LoVo (cell line): ENCODE measurements at regions not wholly inside any gene's neighbourhood (a gene's known extent, or its start where the extent isn't known, plus 50 kb on each side); places are given as distances from the start of the nearest gene placed in this dataset.

ENCODE experiments used
- DNase-seq: peaks from one replicate; pipeline ENCODE4 v3.0.0-alpha.2; 2016; ENCODE audit warnings: low spot score

GRCh38 chr6:4587171-4587570, 189.0 kb upstream of the CDYL start:
- no peak for DNase-seq

- no peak for DNase-seq
Observed at GRCh38 chr6:4586469-4586859, 189.7 kb upstream of the CDYL start.

- no peak for DNase-seq
Observed at GRCh38 chr6:4585682-4586468, 190.3 kb upstream of the CDYL start.

- no peak for DNase-seq
Observed at GRCh38 chr6:4584801-4585200, 191.4 kb upstream of the CDYL start.

- no peak for DNase-seq
Observed at GRCh38 chr6:4582506-4583417, 193.4 kb upstream of the CDYL start.

DNA sequence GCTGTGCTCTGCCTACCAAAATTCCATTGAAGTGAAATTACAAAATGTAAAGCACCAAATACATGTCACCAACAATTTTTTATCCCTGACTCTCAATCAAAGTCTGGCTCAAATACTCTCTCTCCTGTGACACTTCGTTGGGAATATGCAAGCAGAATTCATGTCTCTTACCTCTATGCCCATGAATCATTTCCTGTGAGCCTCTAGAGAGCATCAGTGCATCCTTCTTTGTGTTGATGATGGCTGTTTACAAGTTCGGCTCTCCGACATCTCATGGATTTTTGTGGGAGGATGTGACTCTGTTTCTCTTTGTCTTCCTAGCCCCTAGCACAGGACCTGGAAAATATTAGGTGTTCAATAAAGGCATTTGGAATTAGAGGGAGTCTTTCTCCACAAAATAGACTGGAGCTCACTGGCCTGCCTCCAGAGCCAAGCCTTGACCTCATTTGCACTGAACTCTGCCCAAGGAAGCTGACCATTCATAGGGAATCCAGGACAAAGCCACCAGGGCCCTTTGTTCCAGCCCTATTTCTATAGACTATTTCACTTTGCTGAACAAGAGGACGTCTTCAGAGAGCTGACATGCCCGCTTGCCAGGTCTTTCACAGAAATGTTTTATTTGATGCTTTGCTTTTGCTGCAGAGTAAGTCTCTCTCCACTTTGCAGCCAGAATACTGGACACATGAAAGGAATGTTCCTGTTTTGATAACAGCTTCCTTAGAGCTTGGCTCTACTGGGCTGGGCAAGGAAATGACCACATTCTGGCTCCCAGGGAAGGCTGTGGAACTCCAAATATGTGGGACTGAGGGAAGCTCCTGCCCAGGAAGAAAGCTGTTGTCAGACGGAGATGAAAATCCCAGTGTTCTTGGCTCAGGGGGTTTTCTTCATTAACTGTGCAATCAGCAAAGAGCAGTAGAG, 194.5 kb upstream of the CDYL start:
- DNase-seq: no peak

- no peak for DNase-seq
Observed at GRCh38 chr6:4580361-4580760, 195.8 kb upstream of the CDYL start.

GRCh38 chr6:4577406-4577805, 198.8 kb upstream of the CDYL start:
- DNase-seq: no peak

GRCh38 chr6:4575714-4576113, 200.5 kb upstream of the CDYL start:
- no peak for DNase-seq

GRCh38 chr6:4574007-4574406, 202.2 kb upstream of the CDYL start:
- DNase-seq: no peak

DNA sequence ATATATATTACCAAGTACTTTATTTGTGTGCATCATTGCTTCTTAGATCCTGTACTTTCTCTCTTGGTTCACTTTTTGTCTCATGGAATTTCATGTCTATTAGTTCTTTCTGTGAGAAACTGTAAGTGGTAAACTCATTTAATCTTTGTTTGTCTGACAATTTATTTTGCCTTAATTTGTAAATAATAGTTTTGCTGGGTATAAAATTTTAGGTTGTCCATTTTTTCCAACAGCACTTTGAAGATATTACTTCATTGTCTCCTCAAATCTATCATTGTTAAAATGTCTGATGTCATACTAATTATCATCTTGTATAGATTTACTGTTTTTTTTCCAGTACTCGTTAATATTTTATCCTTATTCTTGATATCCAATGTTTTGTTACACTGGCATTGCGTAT, 205.2 kb upstream of the CDYL start:
- DNase-seq: no peak

- no peak for DNase-seq
Observed at GRCh38 chr6:4568138-4568537, 208.1 kb upstream of the CDYL start.

DNA sequence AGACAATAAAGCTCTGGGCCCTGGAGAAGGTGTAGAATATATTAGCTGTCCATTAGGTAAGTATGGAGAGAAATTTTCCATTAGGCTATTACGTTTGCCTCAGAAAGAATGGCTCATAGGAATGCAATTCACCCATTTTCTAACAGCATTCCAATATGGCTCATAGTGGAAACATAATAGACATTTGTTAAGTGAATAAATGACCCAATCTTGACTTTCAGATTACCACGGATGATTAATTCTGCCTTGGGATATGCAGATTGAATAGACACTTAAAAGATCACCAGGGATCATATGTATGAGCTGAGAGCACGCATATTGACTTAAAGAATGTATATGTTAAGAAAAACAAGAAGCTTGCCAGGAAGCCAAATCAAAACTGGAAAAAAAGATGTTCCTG, 209.1 kb upstream of the CDYL start:
- DNase-seq: no peak

DNA sequence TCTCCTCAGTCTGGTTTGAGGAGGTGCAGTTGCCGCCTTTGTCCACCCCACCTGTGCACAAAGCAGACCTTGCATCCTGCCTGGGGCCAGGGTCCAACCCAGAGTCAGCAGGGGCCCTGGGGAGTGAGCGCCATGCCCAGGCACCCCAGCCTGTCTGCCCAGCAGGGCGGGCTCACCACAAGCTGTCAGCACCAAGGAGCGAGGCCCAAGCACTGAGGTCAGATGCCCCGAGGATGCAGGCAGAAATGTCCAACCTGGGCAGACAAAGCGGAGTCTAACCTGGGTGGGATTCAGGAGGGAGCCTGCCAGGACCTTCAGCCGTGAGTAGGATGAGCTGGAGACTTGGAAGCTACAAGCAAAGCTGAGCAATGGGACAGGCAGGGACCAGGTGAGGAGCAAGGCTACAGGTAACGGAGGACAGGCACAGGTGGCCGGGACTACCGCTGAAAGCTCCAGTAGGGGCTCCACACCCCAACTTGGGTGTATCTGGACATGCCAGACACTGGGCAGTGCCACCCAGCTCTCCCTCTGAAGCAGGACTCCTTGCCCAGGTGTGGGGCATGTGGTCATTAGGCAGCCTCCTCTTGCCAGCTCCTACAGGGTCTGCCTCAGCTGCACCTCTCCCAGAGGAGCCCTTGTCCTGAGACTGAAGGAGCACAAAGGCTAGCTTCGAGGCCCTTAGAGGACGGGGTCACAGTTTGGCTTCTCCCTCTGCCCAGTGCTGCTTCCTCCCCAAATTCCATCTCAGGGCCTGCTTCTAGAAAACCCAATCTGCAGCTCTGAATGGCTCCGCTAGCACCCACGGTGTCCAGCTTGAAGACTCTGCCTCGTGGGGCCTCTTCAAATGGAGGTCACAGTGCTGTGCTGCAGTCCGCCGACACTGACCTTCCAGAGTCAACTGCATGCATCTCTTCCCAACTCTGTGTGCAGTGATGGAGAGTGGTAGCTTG, 210.6 kb upstream of the CDYL start:
- DNase-seq: no peak

DNA sequence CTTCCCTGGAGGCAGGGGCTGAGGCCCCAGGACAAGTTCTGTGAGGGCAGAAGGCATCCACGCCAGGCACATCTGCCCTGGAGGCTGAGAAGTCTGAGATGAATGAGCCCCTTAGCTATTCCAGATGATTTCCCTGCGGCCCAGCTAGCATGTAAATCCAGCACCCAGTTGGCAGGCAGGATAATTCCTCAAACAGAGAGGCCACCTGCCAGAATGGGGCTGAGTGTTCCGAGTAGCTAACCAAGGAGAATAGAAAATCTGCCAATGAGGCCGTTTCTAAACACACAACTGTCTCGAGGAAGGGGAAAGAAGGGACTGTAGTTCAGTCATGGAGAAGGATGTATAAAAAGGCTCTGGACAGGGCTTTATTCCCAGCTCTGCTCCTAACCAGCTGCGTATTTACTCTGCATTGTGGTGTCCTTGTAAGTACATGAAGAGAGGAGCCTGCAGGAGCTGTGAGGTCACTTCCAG, 211.4 kb upstream of the CDYL start:
- no peak for DNase-seq

DNA sequence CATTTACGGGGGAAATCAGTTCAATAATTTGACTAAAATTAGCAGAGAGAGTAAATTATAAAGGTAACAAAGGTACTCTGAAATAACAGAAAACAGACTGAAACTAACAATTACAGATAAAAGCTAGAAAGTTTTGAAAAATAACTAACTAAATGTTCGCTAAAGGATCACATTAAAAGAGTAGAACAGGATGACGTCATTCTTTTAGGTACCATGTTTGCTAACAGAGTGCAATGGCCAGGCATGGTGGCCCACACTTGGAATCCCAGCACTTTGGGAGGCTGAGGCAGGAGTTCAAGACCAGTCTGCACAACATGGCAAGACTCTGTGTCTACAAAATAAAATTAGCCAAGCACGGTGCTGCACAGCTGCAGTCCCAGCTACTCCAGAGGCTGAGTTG, 212.3 kb upstream of the CDYL start:
- DNase-seq: no peak

DNA sequence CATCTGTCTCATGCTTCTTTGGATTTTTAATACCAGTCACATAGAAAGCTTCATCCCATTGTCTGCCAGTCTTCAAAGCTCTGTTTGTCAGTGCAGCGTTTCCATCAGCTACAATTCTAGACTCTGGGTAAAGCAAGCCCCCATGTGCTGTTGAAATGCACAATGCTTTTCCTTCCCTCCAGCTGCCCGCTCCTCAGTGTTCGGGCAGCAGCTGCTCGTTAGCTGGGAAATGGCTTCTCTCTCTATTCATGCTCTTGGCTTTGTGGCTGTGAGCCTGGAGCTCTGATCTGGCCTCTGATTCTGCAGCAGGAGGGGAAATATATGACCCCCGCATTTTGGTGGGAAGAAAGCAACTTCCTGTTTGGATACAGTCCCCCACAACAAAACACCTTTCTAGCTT, 213.0 kb upstream of the CDYL start:
- no peak for DNase-seq

GRCh38 chr6:4561773-4562400, 214.3 kb upstream of the CDYL start:
- DNase-seq: no peak

- DNase-seq: no peak
Observed at GRCh38 chr6:4561078-4561435, 215.1 kb upstream of the CDYL start.

- no peak for DNase-seq
Observed at GRCh38 chr6:4560221-4561077, 215.8 kb upstream of the CDYL start.
